Activated T-helper 2 cell treated with anti-CD3 and anti-CD28 coated beads, Interferon-gamma antibody, Interleukin-2, Interleukin-4, amounts not matched to agents 10 μg/mL and 5 μg/mL and 100 μg/mL, durations not matched to agents 14 hours and 24 hours and 36 hours (primary cell): ENCODE measurements at regions not wholly inside any gene's neighbourhood (a gene's known extent, or its start where the extent isn't known, plus 50 kb on each side); places are given as distances from the start of the nearest gene placed in this dataset.

Experiments used
- DNase-seq: peaks from one replicate; pipeline ENCODE4 v3.0.0; 2021; ENCODE audit warnings: low spot score
- H3K27ac Mint-ChIP-seq: one replicate; pipeline ENCODE4 v1.8.0; 2021; ENCODE audit warnings: mixed read lengths
- H3K27me3 Mint-ChIP-seq: one replicate; pipeline ENCODE4 v1.8.0; 2021; ENCODE audit warnings: low read depth, mixed read lengths
- H3K36me3 Mint-ChIP-seq: one replicate; pipeline ENCODE4 v1.8.0; 2021; ENCODE audit warnings: low read depth, mixed read lengths
- H3K4me1 Mint-ChIP-seq: one replicate; pipeline ENCODE4 v1.8.0; 2021; ENCODE audit warnings: low read depth, mixed read lengths
- H3K4me3 Mint-ChIP-seq: one replicate; pipeline ENCODE4 v1.8.0; 2021; ENCODE audit warnings: low read depth, mild to moderate bottlenecking, moderate library complexity, mixed read lengths
- H3K9me3 Mint-ChIP-seq: one replicate; pipeline ENCODE4 v1.8.0; 2021; ENCODE audit warnings: mixed read lengths
- intact Hi-C: fragments of 100-400 bp; cut with micrococcal nuclease; formaldehyde crosslinking; loops from one replicate; pipeline ENCODE4 v1.15.1; 2023

GRCh38 chr5:72604111-72604797 is 97.0 kb upstream of the ZNF366 start:
- no peak overlapping the region for H3K4me3 Mint-ChIP-seq
- no peaks in the 10 kb centered on the region for H3K9me3 Mint-ChIP-seq

GRCh38 chr5:72602696-72603685 is 95.8 kb upstream of the ZNF366 start:
- H3K27me3 Mint-ChIP-seq = no peaks in the 10 kb centered on the region
- no peak overlapping the region for H3K4me3 Mint-ChIP-seq
- H3K4me1 Mint-ChIP-seq = no peaks in the 10 kb centered on the region
- no peaks in the 10 kb centered on the region for H3K36me3 Mint-ChIP-seq
- no peaks in the 10 kb centered on the region for H3K9me3 Mint-ChIP-seq
- intact Hi-C loops = no loop called here
- no peak overlapping the region for H3K27ac Mint-ChIP-seq
- DNase-seq = no peak

More at GRCh38 chr5:72604111-72604797, 97.0 kb upstream of the ZNF366 start:
- intact Hi-C loops = no loop called here
- Mint-ChIP-seq H3K4me1 (no peaks in the 10 kb centered on the region), H3K27me3 (peaks cover 2% of the 10 kb centered on the region), H3K36me3 (no peaks in the 10 kb centered on the region), H3K27ac (no peak overlapping the region)
- DNase-seq = no peak

- Mint-ChIP-seq H3K27me3 (no peaks in the 10 kb centered on the region), H3K27ac (no peak overlapping the region), H3K4me3 (no peak overlapping the region), H3K36me3 (no peaks in the 10 kb centered on the region), H3K9me3 (no peaks in the 10 kb centered on the region), H3K4me1 (no peaks in the 10 kb centered on the region)
- intact Hi-C loops = no loop called here
- DNase-seq = no peak
Observed at GRCh38 chr5:72601861-72602260, 94.7 kb upstream of the ZNF366 start.

GRCh38 chr5:72600391-72600981 is 93.3 kb upstream of the ZNF366 start:
- intact Hi-C loops = no loop called here
- Mint-ChIP-seq H3K4me1 (no peaks in the 10 kb centered on the region), H3K9me3 (no peaks in the 10 kb centered on the region), H3K36me3 (no peaks in the 10 kb centered on the region), H3K27me3 (no peaks in the 10 kb centered on the region), H3K4me3 (no peak overlapping the region), H3K27ac (no peak overlapping the region)
- DNase-seq = no peak

- intact Hi-C loops = no loop called here
- H3K36me3 Mint-ChIP-seq = no peaks in the 10 kb centered on the region
- no peak overlapping the region for H3K4me3 Mint-ChIP-seq
- H3K27ac Mint-ChIP-seq = no peak overlapping the region
- no peaks in the 10 kb centered on the region for H3K27me3 Mint-ChIP-seq
- H3K9me3 Mint-ChIP-seq = no peaks in the 10 kb centered on the region
- no peak for DNase-seq
- H3K4me1 Mint-ChIP-seq = no peaks in the 10 kb centered on the region
Observed at GRCh38 chr5:72599519-72600370, 92.5 kb upstream of the ZNF366 start.

GRCh38 chr5:72599065-72599433 is 91.8 kb upstream of the ZNF366 start:
- H3K9me3 Mint-ChIP-seq = no peaks in the 10 kb centered on the region
- no peaks in the 10 kb centered on the region for H3K27me3 Mint-ChIP-seq
- no peaks in the 10 kb centered on the region for H3K4me1 Mint-ChIP-seq
- no peak overlapping the region for H3K4me3 Mint-ChIP-seq
- no peak for DNase-seq
- intact Hi-C loops = no loop called here
- no peaks in the 10 kb centered on the region for H3K36me3 Mint-ChIP-seq
- no peak overlapping the region for H3K27ac Mint-ChIP-seq

GRCh38 chr5:72598401-72599064 is 91.3 kb upstream of the ZNF366 start:
- no peaks in the 10 kb centered on the region for H3K4me1 Mint-ChIP-seq
- no peaks in the 10 kb centered on the region for H3K27me3 Mint-ChIP-seq
- H3K4me3 Mint-ChIP-seq = no peak overlapping the region
- H3K36me3 Mint-ChIP-seq = no peaks in the 10 kb centered on the region
- DNase-seq = no peak
- no peak overlapping the region for H3K27ac Mint-ChIP-seq
- H3K9me3 Mint-ChIP-seq = no peaks in the 10 kb centered on the region
- intact Hi-C loops = no loop called here

GRCh38 chr5:72597456-72597948 is 90.3 kb upstream of the ZNF366 start:
- no peaks in the 10 kb centered on the region for H3K27me3 Mint-ChIP-seq
- intact Hi-C loops = no loop called here
- H3K27ac Mint-ChIP-seq = no peak overlapping the region
- no peaks in the 10 kb centered on the region for H3K4me1 Mint-ChIP-seq
- H3K36me3 Mint-ChIP-seq = no peaks in the 10 kb centered on the region
- no peak for DNase-seq
- H3K4me3 Mint-ChIP-seq = no peak overlapping the region
- H3K9me3 Mint-ChIP-seq = no peaks in the 10 kb centered on the region

GRCh38 chr5:72596956-72597355 is 89.7 kb upstream of the ZNF366 start:
- Mint-ChIP-seq H3K4me1 (no peaks in the 10 kb centered on the region), H3K36me3 (no peaks in the 10 kb centered on the region), H3K9me3 (no peaks in the 10 kb centered on the region), H3K27ac (no peak overlapping the region), H3K27me3 (no peaks in the 10 kb centered on the region), H3K4me3 (no peak overlapping the region)
- no peak for DNase-seq
- intact Hi-C loops = no loop called here

- Mint-ChIP-seq H3K27ac (no peak overlapping the region), H3K4me3 (no peak overlapping the region), H3K36me3 (no peaks in the 10 kb centered on the region), H3K9me3 (no peaks in the 10 kb centered on the region), H3K27me3 (no peaks in the 10 kb centered on the region), H3K4me1 (no peaks in the 10 kb centered on the region)
- no peak for DNase-seq
- intact Hi-C loops = no loop called here
Observed at GRCh38 chr5:72588640-72589039, 81.4 kb upstream of the ZNF366 start.

- Mint-ChIP-seq H3K9me3 (no peaks in the 10 kb centered on the region), H3K27ac (no peak overlapping the region), H3K36me3 (no peaks in the 10 kb centered on the region), H3K4me1 (no peaks in the 10 kb centered on the region), H3K4me3 (no peak overlapping the region), H3K27me3 (no peaks in the 10 kb centered on the region)
- DNase-seq = no peak
- intact Hi-C loops = no loop called here
Observed at GRCh38 chr5:72587661-72588308, 80.6 kb upstream of the ZNF366 start.
